NCI-H446 (cell line): ENCODE measurements at regions not wholly inside any gene's neighbourhood (a gene's known extent, or its start where the extent isn't known, plus 50 kb on each side); places are given as distances from the start of the nearest gene placed in this dataset.

Experiments used
- DNase-seq, 2 experiments: peaks; one replicate each; lab custom pipeline; 2025; lab: John Stamatoyannopoulos, UW

- no peak for DNase-seq
These were observed 50.0 kb upstream of the ADPGK start for GRCh38 chr15:72833561-72833960.
